Spleen (tissue), 11 donors: ENCODE measurements at regions not wholly inside any gene's neighbourhood (a gene's known extent, or its start where the extent isn't known, plus 50 kb on each side); places are given as distances from the start of the nearest gene placed in this dataset.
A peak's percentile ranks its signal among the peaks of the same experiment; 100 is the strongest.

ENCODE experiments used
- DNase-seq: peaks from one replicate; pipeline ENCODE4 v3.0.0-alpha.2; 2020
- H3K27ac ChIP-seq, 8 donors: fragments of 200-600 bp; sonication (generic) in 7 of 8; 1 replicate in 4 of 8; 2 replicates in 4 of 8; pipeline versions ENCODE4 v1.5.0 to v1.8.0; 2016 to 2021; ENCODE audit warnings: inconsistent platforms in 4 of 8, mild to moderate bottlenecking in 4 of 8, moderate library complexity in 1 of 8
- H3K27me3 ChIP-seq, 7 donors: fragments of 200-600 bp; sonication (generic) in 6 of 7; replicated peaks in 1 of 7; 1 replicate in 4 of 7; 2 replicates in 3 of 7; pipeline versions ENCODE4 v1.5.0 to v1.8.0; 2016 to 2021; ENCODE audit warnings: inconsistent platforms in 3 of 7, mild to moderate bottlenecking in 1 of 7
- H3K36me3 ChIP-seq, 6 donors: fragments of 200-600 bp; sonication (generic) in 5 of 6; 1 replicate in 4 of 6; 2 replicates in 2 of 6; pipeline versions ENCODE4 v1.5.0 to v1.8.0; 2016 to 2021; ENCODE audit warnings: inconsistent platforms in 2 of 6
- H3K4me1 ChIP-seq, 6 donors: fragments of 200-600 bp; sonication (generic) in 5 of 6; 1 replicate in 3 of 6; 2 replicates in 3 of 6; pipeline versions ENCODE4 v1.5.0 to v1.8.0; 2016 to 2021; ENCODE audit warnings: inconsistent platforms in 3 of 6
- H3K4me3 ChIP-seq, 8 donors: fragments of 200-600 bp; sonication (generic) in 7 of 8; 1 replicate in 4 of 8; 2 replicates in 4 of 8; pipeline versions ENCODE4 v1.5.0 to v1.8.0; 2016 to 2021; ENCODE audit warnings: inconsistent platforms in 4 of 8, mild to moderate bottlenecking in 4 of 8, moderate library complexity in 2 of 8
- H3K9me3 ChIP-seq, 8 donors: fragments of 200-600 bp; sonication (generic) in 7 of 8; 1 replicate in 4 of 8; 2 replicates in 4 of 8; pipeline versions ENCODE4 v1.5.0 to v1.8.0; 2016 to 2021; ENCODE audit warnings: inconsistent platforms in 4 of 8
- CTCF ChIP-seq, 11 experiments: fragments of 200-600 bp in 7 of 11; fragments of 450-650 bp in 4 of 11; sonication (generic) in 4 of 11; IDR thresholded peaks in 8 of 11; conservative IDR thresholded peaks in 3 of 11; 1 replicate in 7 of 11; 2 replicates in 4 of 11; pipeline versions ENCODE4 v1.4.0 to v1.8.0; 2016 to 2021; ENCODE audit warnings: antibody characterized with exemption in 11 of 11, inconsistent platforms in 4 of 11, mild to moderate bottlenecking in 1 of 11
- POLR2A ChIP-seq, 3 donors: fragments of 450-650 bp; IDR thresholded peaks; one replicate each; pipeline ENCODE4 v1.5.1; 2017; ENCODE audit warnings: antibody characterized with exemption in 3 of 3, mild to moderate bottlenecking in 1 of 3
- POLR2AphosphoS5 ChIP-seq, 3 donors: sonication (generic); formaldehyde crosslinking; IDR thresholded peaks; one replicate each; pipeline ENCODE4 v1.5.1; 2017; ENCODE audit warnings: antibody characterized with exemption in 3 of 3
- WGBS, 5 donors: extraction: QIAGEN DNeasy Blood & Tissue Kit in 3 of 5; methylation state at CpG; one replicate each; pipeline versions ENCODE4 v1.1.5 to v1.1.7; 2013 to 2018; 5-methylcytosine and 5-hydroxymethylcytosine counted together
- intact Hi-C: fragments of 100-400 bp; cut with DNase I; formaldehyde crosslinking; loops from one replicate; pipeline ENCODE4 v1.15.0; 2023; ENCODE audit warnings: low total_unique reads
- donor health status: healthy with polysubstance abuse.
- donor health status: DM: no; HTN: no; CAD: no; lungs with moderate emphysema.
- donor health status: DM: no; HTN: no; CAD: no.
- donor health status: Bipolar disorder and iron deficiency.
- donor health status: healthy.
- donor health status: DM: no; HTN: no; CAD: no.
- donor health status: DM: yes; HTN: yes; CAD: no.

- H3K9me3 ChIP-seq, result no peaks in the 10 kb centered on the region
- no peak for TF ChIP-seq POLR2AphosphoS5 (IDR thresholded peaks at IDR 0.05)
- no peak for TF ChIP-seq POLR2A (IDR thresholded peaks at IDR 0.05)
- peak; percentile 50 to 89 (median 73) for TF ChIP-seq CTCF (IDR thresholded peaks at IDR 0.05 in 8 of 11, conservative IDR thresholded peaks at IDR 0.05 in 3 of 11)
- H3K4me1 ChIP-seq, result peaks cover 3 to 11% (median 7%) of the 10 kb centered on the region in 6 donors
- H3K27me3 ChIP-seq, result peaks cover 0 to 20% (median 0%) of the 10 kb centered on the region in 7 donors
- no peaks in the 10 kb centered on the region for H3K36me3 ChIP-seq
- no peak overlapping the region for H3K27ac ChIP-seq
- no peak for DNase-seq
- 27 to 41% (median 35%) methylated on average over 16 of the region's 16 CpGs for WGBS, 5 donors
- intact Hi-C loops, result no loop called here
- H3K4me3 ChIP-seq, result no peak overlapping the region
Observed at GRCh38 chr7:135801045-135801693, 52.6 kb upstream of the FAM180A start.

GRCh38 chr7:135800560-135800959 is 51.9 kb upstream of the FAM180A start:
- no peaks in the 10 kb centered on the region for H3K9me3 ChIP-seq
- DNase-seq, result no peak
- WGBS, 5 donors, result 68 to 79% (median 73%) methylated on average over 10 of the region's 10 CpGs
- H3K27me3 ChIP-seq, result peaks cover 0 to 20% (median 0%) of the 10 kb centered on the region in 7 donors
- H3K4me1 ChIP-seq, result peaks cover 3 to 11% (median 7%) of the 10 kb centered on the region in 6 donors
- no peak overlapping the region for H3K4me3 ChIP-seq
- no peak overlapping the region for H3K27ac ChIP-seq
- TF ChIP-seq CTCF (IDR thresholded peaks at IDR 0.05 in 8 of 11, conservative IDR thresholded peaks at IDR 0.05 in 3 of 11), result no peak
- no peak for TF ChIP-seq POLR2AphosphoS5 (IDR thresholded peaks at IDR 0.05)
- no peak for TF ChIP-seq POLR2A (IDR thresholded peaks at IDR 0.05)
- intact Hi-C loops, result no loop called here
- no peaks in the 10 kb centered on the region for H3K36me3 ChIP-seq

- H3K27ac ChIP-seq, result no peak overlapping the region
- H3K4me1 ChIP-seq, result peaks cover 3 to 11% (median 7%) of the 10 kb centered on the region in 6 donors
- no peaks in the 10 kb centered on the region for H3K9me3 ChIP-seq
- H3K36me3 ChIP-seq, result no peaks in the 10 kb centered on the region
- peaks cover 0 to 20% (median 0%) of the 10 kb centered on the region in 7 donors for H3K27me3 ChIP-seq
- no peak overlapping the region for H3K4me3 ChIP-seq
- DNase-seq, result no peak
- 75 to 85% (median 80%) methylated on average over 3 of the region's 3 CpGs for WGBS, 5 donors
- intact Hi-C loops, result no loop called here
- TF ChIP-seq CTCF (IDR thresholded peaks at IDR 0.05 in 8 of 11, conservative IDR thresholded peaks at IDR 0.05 in 3 of 11) (no peak), POLR2AphosphoS5 (IDR thresholded peaks at IDR 0.05) (no peak), POLR2A (IDR thresholded peaks at IDR 0.05) (no peak)
Observed at GRCh38 chr7:135799881-135800280, 51.3 kb upstream of the FAM180A start.
